ENCODE measurements at regions not wholly inside any gene's neighbourhood (a gene's known extent, or its start where the extent isn't known, plus 50 kb on each side); places are given as distances from the start of the nearest gene placed in this dataset.

GRCh38 chr11:92762121-92762540, 207.3 kb upstream of the MTNR1B start:
- Mint-ChIP-seq H3K36me3 (peaks cover 25% of the 10 kb centered on the region), H3K4me3 (no peak overlapping the region), H3K4me1 (peaks cover 30% of the 10 kb centered on the region), H3K27ac (no peak overlapping the region), H3K27me3 (ENCODE audit: insufficient read depth, low read depth) (no peaks in the 10 kb centered on the region), H3K9me3 (no peaks in the 10 kb centered on the region)
- Histone ChIP-seq H3F3A (ENCODE audit: low read depth) (peaks cover 5% of the 10 kb centered on the region), H3K4me2 (no peak overlapping the region), H3K27ac (no peak overlapping the region), H3K27me3 (no peaks in the 10 kb centered on the region), H3K9ac (no peak overlapping the region), H3K4me1 (peaks cover 20% of the 10 kb centered on the region), H3K36me3 (no peaks in the 10 kb centered on the region), H4K20me1 (ENCODE audit: low read depth) (no peaks in the 10 kb centered on the region), H2AFZ (replicated peaks) (no peak overlapping the region), H3K9me3 (ENCODE audit: low read depth) (no peaks in the 10 kb centered on the region), H3K79me2 (ENCODE audit: low read depth) (no peaks in the 10 kb centered on the region), H3K4me3 (no peak overlapping the region)
- no peak for TF ChIP-seq EZH2phosphoT487 (IDR thresholded peaks at IDR 0.05)
- no peak for TF ChIP-seq EZH2 (IDR thresholded peaks at IDR 0.05)
- TF ChIP-seq CTCF (IDR thresholded peaks at IDR 0.05) = no peak
- no peak for DNase-seq (ENCODE audit: low spot score)

- no peak for DNase-seq (ENCODE audit: low spot score)
- Histone ChIP-seq H3K79me2 (ENCODE audit: low read depth) (no peaks in the 10 kb centered on the region), H3K4me3 (no peak overlapping the region), H3K36me3 (no peaks in the 10 kb centered on the region), H3K27ac (no peak overlapping the region), H4K20me1 (ENCODE audit: low read depth) (no peaks in the 10 kb centered on the region), H3K4me1 (peaks cover 20% of the 10 kb centered on the region), H3K9me3 (ENCODE audit: low read depth) (no peaks in the 10 kb centered on the region), H2AFZ (replicated peaks) (no peak overlapping the region), H3K9ac (no peak overlapping the region), H3K4me2 (no peak overlapping the region), H3F3A (ENCODE audit: low read depth) (peaks cover 5% of the 10 kb centered on the region), H3K27me3 (no peaks in the 10 kb centered on the region)
- peaks cover 30% of the 10 kb centered on the region for H3K4me1 Mint-ChIP-seq
- peak overlapping the region; percentile 17 for H3K4me3 Mint-ChIP-seq
- H3K36me3 Mint-ChIP-seq = peaks cover 33% of the 10 kb centered on the region
- H3K9me3 Mint-ChIP-seq = no peaks in the 10 kb centered on the region
- no peak for TF ChIP-seq CTCF (IDR thresholded peaks at IDR 0.05)
- no peak for TF ChIP-seq EZH2 (IDR thresholded peaks at IDR 0.05)
- no peak for TF ChIP-seq EZH2phosphoT487 (IDR thresholded peaks at IDR 0.05)
- no peaks in the 10 kb centered on the region for H3K27me3 Mint-ChIP-seq (ENCODE audit: insufficient read depth, low read depth)
- no peak overlapping the region for H3K27ac Mint-ChIP-seq
Observed at GRCh38 chr11:92763336-92763735, 206.1 kb upstream of the MTNR1B start.

GRCh38 chr11:92764128-92764527, 205.3 kb upstream of the MTNR1B start:
- TF ChIP-seq CTCF (IDR thresholded peaks at IDR 0.05) (no peak), EZH2phosphoT487 (IDR thresholded peaks at IDR 0.05) (no peak), EZH2 (IDR thresholded peaks at IDR 0.05) (no peak)
- H3K9me3 Mint-ChIP-seq = no peaks in the 10 kb centered on the region
- H4K20me1 ChIP-seq (ENCODE audit: low read depth) = no peaks in the 10 kb centered on the region
- no peak overlapping the region for H3K9ac ChIP-seq
- no peak for DNase-seq (ENCODE audit: low spot score)
- H2AFZ ChIP-seq (replicated peaks) = no peak overlapping the region
- peaks cover 35% of the 10 kb centered on the region for H3K36me3 Mint-ChIP-seq
- peaks cover 20% of the 10 kb centered on the region for H3K4me1 ChIP-seq
- H3K4me3 ChIP-seq = no peak overlapping the region
- no peak overlapping the region for H3K27ac ChIP-seq
- H3K27me3 ChIP-seq = no peaks in the 10 kb centered on the region
- H3K27ac Mint-ChIP-seq = peak overlapping the region; percentile 73
- H3K4me3 Mint-ChIP-seq = no peak overlapping the region
- H3F3A ChIP-seq (ENCODE audit: low read depth) = peaks cover 5% of the 10 kb centered on the region
- H3K9me3 ChIP-seq (ENCODE audit: low read depth) = no peaks in the 10 kb centered on the region
- peaks cover 30% of the 10 kb centered on the region for H3K4me1 Mint-ChIP-seq
- no peaks in the 10 kb centered on the region for H3K79me2 ChIP-seq (ENCODE audit: low read depth)
- H3K4me2 ChIP-seq = no peak overlapping the region
- no peaks in the 10 kb centered on the region for H3K36me3 ChIP-seq
- no peaks in the 10 kb centered on the region for H3K27me3 Mint-ChIP-seq (ENCODE audit: insufficient read depth, low read depth)
